Prostate gland (tissue), 2 donors: ENCODE measurements at regions not wholly inside any gene's neighbourhood (a gene's known extent, or its start where the extent isn't known, plus 50 kb on each side); places are given as distances from the start of the nearest gene placed in this dataset.

Experiments
- DNase-seq: peaks from one replicate; pipeline ENCODE4 v3.0.0-alpha.2; 2019; ENCODE audit warnings: low spot score
- H3K27ac ChIP-seq, 2 donors: fragments of 200-600 bp; sonication (generic); 2 replicates each; pipeline ENCODE4 v1.5.1; 2017 to 2019
- H3K27me3 ChIP-seq: fragments of 200-600 bp; sonication (generic); replicated peaks from 2 replicates; pipeline ENCODE4 v1.5.1; 2019; ENCODE audit not compliant: insufficient read depth
- H3K36me3 ChIP-seq, 2 donors: fragments of 200-600 bp; sonication (generic); 1 replicate in 1 of 2; 2 replicates in 1 of 2; pipeline versions ENCODE4 v1.5.1 to v1.8.1; 2017 to 2019
- H3K4me1 ChIP-seq: fragments of 200-600 bp; sonication (generic); replicated peaks from 2 replicates; pipeline ENCODE4 v1.5.1; 2019
- H3K4me3 ChIP-seq, 2 donors: fragments of 200-600 bp; sonication (generic); 2 replicates each; pipeline ENCODE4 v1.5.1; 2017 to 2019
- H3K9me3 ChIP-seq: fragments of 200-600 bp; sonication (generic); 2 replicates; pipeline ENCODE4 v1.5.1; 2017
- CTCF ChIP-seq, 4 experiments: fragments of 200-600 bp in 2 of 4; fragments of 450-650 bp in 2 of 4; sonication (generic) in 2 of 4; IDR thresholded peaks; 1 replicate in 3 of 4; 2 replicates in 1 of 4; pipeline ENCODE4 v1.5.1; 2016 to 2019; ENCODE audit warnings: antibody characterized with exemption in 4 of 4, mild to moderate bottlenecking in 2 of 4, moderate library complexity in 2 of 4
- POLR2A ChIP-seq: fragments of 450-650 bp; IDR thresholded peaks from one replicate; pipeline ENCODE4 v1.6.1; 2016; ENCODE audit warnings: antibody characterized with exemption, mild to moderate bottlenecking
- POLR2AphosphoS5 ChIP-seq: sonication (generic); formaldehyde crosslinking; IDR thresholded peaks from one replicate; pipeline ENCODE4 v1.6.1; 2017; ENCODE audit warnings: antibody characterized with exemption
- WGBS: methylation state at CpG from one replicate; pipeline ENCODE4 v1.1.5; 2018; 5-methylcytosine and 5-hydroxymethylcytosine counted together
- intact Hi-C: fragments of 100-400 bp; cut with DNase I; formaldehyde crosslinking; loops from one replicate; pipeline ENCODE4 v1.14.2; 2022

- no peak for TF ChIP-seq POLR2A
- no peak for TF ChIP-seq POLR2AphosphoS5
- no peak for TF ChIP-seq CTCF (IDR thresholded peaks at IDR 0.05)
- Histone ChIP-seq H3K36me3 (no peaks in the 10 kb centered on the region), H3K4me1 (no peaks in the 10 kb centered on the region), H3K4me3 (no peak overlapping the region), H3K27me3 (no peaks in the 10 kb centered on the region), H3K9me3 (no peaks in the 10 kb centered on the region), H3K27ac (no peak overlapping the region)
- intact Hi-C loops = no loop called here
- 88% methylated on average over 3 of the region's 3 CpGs for WGBS
- DNase-seq = no peak
These were observed 200.1 kb upstream of the PPARGC1A start for GRCh38 chr4:24089851-24090534.

GRCh38 chr4:24080871-24081270 is 191.0 kb upstream of the PPARGC1A start:
- Histone ChIP-seq H3K27me3 (no peaks in the 10 kb centered on the region), H3K36me3 (no peaks in the 10 kb centered on the region), H3K4me1 (no peaks in the 10 kb centered on the region), H3K27ac (no peak overlapping the region), H3K4me3 (no peak overlapping the region), H3K9me3 (no peaks in the 10 kb centered on the region)
- WGBS = 94% methylated on average over 2 of the region's 2 CpGs
- no peak for DNase-seq
- TF ChIP-seq POLR2A = no peak
- no peak for TF ChIP-seq POLR2AphosphoS5
- TF ChIP-seq CTCF (IDR thresholded peaks at IDR 0.05) = no peak
- intact Hi-C loops = no loop called here

- Histone ChIP-seq H3K27me3 (no peaks in the 10 kb centered on the region), H3K27ac (no peak overlapping the region), H3K4me3 (no peak overlapping the region), H3K36me3 (no peaks in the 10 kb centered on the region), H3K4me1 (no peaks in the 10 kb centered on the region), H3K9me3 (no peaks in the 10 kb centered on the region)
- no peak for DNase-seq
- WGBS = 47% methylated on average over 2 of the region's 2 CpGs
- intact Hi-C loops = loop anchor here (10.0 kb wide), 1 partner anchor 1454 kb away; no protein-coding TSS in a partner anchor
- no peak for TF ChIP-seq CTCF (IDR thresholded peaks at IDR 0.05)
- TF ChIP-seq POLR2AphosphoS5 = no peak
- TF ChIP-seq POLR2A = no peak
These were observed 188.6 kb upstream of the PPARGC1A start for GRCh38 chr4:24078347-24078962.

GRCh38 chr4:24076811-24077210 is 187.0 kb upstream of the PPARGC1A start:
- no peaks in the 10 kb centered on the region for H3K27me3 ChIP-seq
- H3K9me3 ChIP-seq = no peaks in the 10 kb centered on the region
- no peak for TF ChIP-seq POLR2A
- no peak for TF ChIP-seq POLR2AphosphoS5
- no peak for TF ChIP-seq CTCF (IDR thresholded peaks at IDR 0.05)
- H3K4me1 ChIP-seq = no peaks in the 10 kb centered on the region
- DNase-seq = no peak
- no peak overlapping the region for H3K27ac ChIP-seq
- 57% methylated on average over 1 of the region's 1 CpG for WGBS
- H3K36me3 ChIP-seq = no peaks in the 10 kb centered on the region
- H3K4me3 ChIP-seq = no peak overlapping the region
- intact Hi-C loops = loop anchor here (10.0 kb wide), 1 partner anchor 1452 kb away; no protein-coding TSS in a partner anchor

- Histone ChIP-seq H3K36me3 (no peaks in the 10 kb centered on the region), H3K9me3 (no peaks in the 10 kb centered on the region), H3K4me1 (no peaks in the 10 kb centered on the region), H3K27ac (no peak overlapping the region), H3K27me3 (no peaks in the 10 kb centered on the region), H3K4me3 (no peak overlapping the region)
- TF ChIP-seq CTCF (IDR thresholded peaks at IDR 0.05) (no peak), POLR2A (no peak), POLR2AphosphoS5 (no peak)
- WGBS = 97% methylated on average over 7 of the region's 7 CpGs
- no peak for DNase-seq
- intact Hi-C loops = loop anchor here (10.0 kb wide), 1 partner anchor 1449 kb away; no protein-coding TSS in a partner anchor
These were observed 184.1 kb upstream of the PPARGC1A start for GRCh38 chr4:24073948-24074347.
